Caco-2 (cell line): ENCODE measurements at regions not wholly inside any gene's neighbourhood (a gene's known extent, or its start where the extent isn't known, plus 50 kb on each side); places are given as distances from the start of the nearest gene placed in this dataset.

Experiments
- BruUV-seq: library from RNA; stranded (reverse); fragments of 400-500 nt; replicated peaks from 2 replicates; lab custom pipeline; 2021; lab: Mats Ljungman, UMichigan
- CTCF ChIA-PET: fragments of 300-600 bp; sonication (Branson Sonifier 250); formaldehyde crosslinking; loops from one replicate; lab custom pipeline; 2022; ENCODE audit warnings: antibody characterized with exemption; lab: Charles Lee
- POLR2A ChIA-PET: fragments of 300-600 bp; sonication (Branson Sonifier 250); formaldehyde crosslinking; loops from one replicate; lab custom pipeline; 2022; ENCODE audit warnings: antibody characterized with exemption; lab: Charles Lee
- DNase-seq, 2 experiments: peaks; one replicate each; pipeline versions ENCODE4 v3.0.0 to v3.0.0-alpha.2; 2020 to 2022
- H3K27me3 ChIP-seq: replicated peaks from 2 replicates; pipeline ENCODE4 v1.6.0; 2011; ENCODE audit warnings: low read length; ENCODE audit not compliant: control insufficient read depth, insufficient read depth
- H3K36me3 ChIP-seq: 2 replicates; pipeline ENCODE4 v1.5.1; 2011; ENCODE audit warnings: low read length; ENCODE audit not compliant: control insufficient read depth, insufficient read depth
- H3K4me1 ChIP-seq: fragments of 250-450 bp; sonication (Bioruptor Pico); 2 replicates; pipeline ENCODE4 v1.5.1; 2020; ENCODE audit warnings: mild to moderate bottlenecking
- H3K4me3 ChIP-seq: 2 replicates; pipeline ENCODE4 v1.5.1; 2011; ENCODE audit warnings: low read depth, mild to moderate bottlenecking, control low read depth, low read length
- H3K9me3 ChIP-seq: fragments of 250-450 bp; sonication (Bioruptor Pico); 2 replicates; pipeline ENCODE4 v1.5.1; 2020; ENCODE audit warnings: mild to moderate bottlenecking, moderate library complexity
- H3K27ac Mint-ChIP-seq: one replicate; pipeline ENCODE4 v1.8.0; 2022; ENCODE audit warnings: mixed read lengths; ENCODE audit not compliant: unreplicated experiment
- H3K27me3 Mint-ChIP-seq: one replicate; pipeline ENCODE4 v1.8.0; 2022; ENCODE audit warnings: mixed read lengths; ENCODE audit not compliant: insufficient read depth, unreplicated experiment
- H3K36me3 Mint-ChIP-seq: one replicate; pipeline ENCODE4 v1.8.0; 2022; ENCODE audit warnings: mild to moderate bottlenecking, mixed read lengths; ENCODE audit not compliant: insufficient read depth, unreplicated experiment
- H3K4me1 Mint-ChIP-seq: one replicate; pipeline ENCODE4 v1.8.0; 2022; ENCODE audit warnings: low read depth, mixed read lengths; ENCODE audit not compliant: unreplicated experiment
- H3K4me3 Mint-ChIP-seq: one replicate; pipeline ENCODE4 v1.8.0; 2022; ENCODE audit warnings: mild to moderate bottlenecking, moderate library complexity, mixed read lengths; ENCODE audit not compliant: unreplicated experiment
- H3K9me3 Mint-ChIP-seq: one replicate; pipeline ENCODE4 v1.8.0; 2022; ENCODE audit warnings: mixed read lengths; ENCODE audit not compliant: unreplicated experiment
- CTCF ChIP-seq, 2 experiments: fragments of 200-600 bp in 1 of 2; IDR thresholded peaks; 1 replicate in 1 of 2; 2 replicates in 1 of 2; pipeline versions ENCODE4 v1.5.1 to v1.8.0; 2011 to 2022; ENCODE audit warnings: antibody characterized with exemption in 1 of 2, control low read depth in 1 of 2, inconsistent platforms in 1 of 2, low read depth in 1 of 2, low read length in 1 of 2, mild to moderate bottlenecking in 1 of 2, moderate library complexity in 1 of 2; ENCODE audit not compliant: insufficient read depth in 1 of 2, severe bottlenecking in 1 of 2, unreplicated experiment in 1 of 2
- intact Hi-C: fragments of 100-400 bp; cut with micrococcal nuclease; formaldehyde crosslinking; loops from one replicate; pipeline ENCODE4 v1.10.0; 2022; ENCODE audit not compliant: unreplicated experiment

GRCh38 chr6:40877362-40877761 lies 161.7 kb downstream of the UNC5CL start:
- Histone ChIP-seq H3K4me3 (no peak overlapping the region), H3K9me3 (peaks cover 9% of the 10 kb centered on the region; the same call in 1 of the 2 replicates), H3K36me3 (no peaks in the 10 kb centered on the region), H3K27me3 (no peaks in the 10 kb centered on the region), H3K4me1 (no peaks in the 10 kb centered on the region)
- BruUV-seq: no TSS peak
- Mint-ChIP-seq H3K4me1 (no peaks in the 10 kb centered on the region), H3K36me3 (no peaks in the 10 kb centered on the region), H3K27ac (no peak overlapping the region), H3K9me3 (no peaks in the 10 kb centered on the region), H3K27me3 (peaks cover 10% of the 10 kb centered on the region), H3K4me3 (no peak overlapping the region)
- CTCF ChIA-PET: no interaction called here
- no peak for DNase-seq
- POLR2A ChIA-PET: no interaction called here
- TF ChIP-seq CTCF (IDR thresholded peaks at IDR 0.05; ENCODE audit: insufficient read depth in 1 of 2, low read depth in 1 of 2, low read length in 1 of 2, severe bottlenecking in 1 of 2, unreplicated experiment in 1 of 2): no peak
- intact Hi-C loops: no loop called here

GRCh38 chr6:40876336-40876735 lies 162.7 kb downstream of the UNC5CL start:
- TF ChIP-seq CTCF (IDR thresholded peaks at IDR 0.05; ENCODE audit: insufficient read depth in 1 of 2, low read depth in 1 of 2, low read length in 1 of 2, severe bottlenecking in 1 of 2, unreplicated experiment in 1 of 2): no peak
- Histone ChIP-seq H3K9me3 (peaks cover 9% of the 10 kb centered on the region; the same call in 1 of the 2 replicates), H3K4me1 (no peaks in the 10 kb centered on the region), H3K36me3 (no peaks in the 10 kb centered on the region), H3K27me3 (no peaks in the 10 kb centered on the region), H3K4me3 (no peak overlapping the region)
- no peak overlapping the region for H3K4me3 Mint-ChIP-seq
- no peaks in the 10 kb centered on the region for H3K36me3 Mint-ChIP-seq
- no peaks in the 10 kb centered on the region for H3K4me1 Mint-ChIP-seq
- H3K27ac Mint-ChIP-seq: no peak overlapping the region
- no peak for DNase-seq
- BruUV-seq: no TSS peak
- peaks cover 10% of the 10 kb centered on the region for H3K27me3 Mint-ChIP-seq
- POLR2A ChIA-PET: no interaction called here
- CTCF ChIA-PET: no interaction called here
- H3K9me3 Mint-ChIP-seq: no peaks in the 10 kb centered on the region
- intact Hi-C loops: no loop called here

DNA sequence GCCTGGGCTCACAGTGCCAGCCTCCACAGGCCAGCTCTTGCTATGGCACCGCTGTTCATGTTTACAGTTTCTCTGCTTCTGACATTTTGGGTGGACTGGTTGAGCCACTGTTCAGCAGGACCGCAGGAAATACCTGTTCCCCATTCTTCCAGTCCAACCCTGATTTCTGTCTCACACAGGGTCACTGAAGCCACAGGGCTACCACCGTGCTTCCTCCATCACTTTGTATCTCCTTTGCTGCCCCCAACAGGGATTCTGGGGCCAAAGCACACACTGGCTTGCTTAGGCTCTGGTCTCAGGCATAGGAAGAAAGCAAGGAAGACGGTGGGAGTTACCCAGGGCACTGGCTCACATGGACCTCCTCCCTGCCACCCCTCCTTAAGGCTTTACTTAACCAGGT lies 164.5 kb downstream of the UNC5CL start:
- intact Hi-C loops: no loop called here
- CTCF ChIA-PET: no interaction called here
- H3K4me1 ChIP-seq: no peaks in the 10 kb centered on the region
- BruUV-seq: no TSS peak
- Mint-ChIP-seq H3K27me3 (peaks cover 10% of the 10 kb centered on the region), H3K4me3 (no peak overlapping the region), H3K9me3 (no peaks in the 10 kb centered on the region), H3K27ac (no peak overlapping the region), H3K4me1 (no peaks in the 10 kb centered on the region), H3K36me3 (no peaks in the 10 kb centered on the region)
- peaks cover 7% of the 10 kb centered on the region; the same call in 1 of the 2 replicates for H3K9me3 ChIP-seq
- DNase-seq: peak in 1 of 2 experiments; percentile 8
- TF ChIP-seq CTCF (IDR thresholded peaks at IDR 0.05; ENCODE audit: insufficient read depth in 1 of 2, low read depth in 1 of 2, low read length in 1 of 2, severe bottlenecking in 1 of 2, unreplicated experiment in 1 of 2): peak in 1 of 2 experiments; percentile 2
- H3K4me3 ChIP-seq: no peak overlapping the region
- POLR2A ChIA-PET: no interaction called here
- H3K27me3 ChIP-seq: no peaks in the 10 kb centered on the region
- no peaks in the 10 kb centered on the region for H3K36me3 ChIP-seq
